ENCODE measurements at regions not wholly inside any gene's neighbourhood (a gene's known extent, or its start where the extent isn't known, plus 50 kb on each side); places are given as distances from the start of the nearest gene placed in this dataset.

GRCh38 chr9:23220171-23220570 is 605.9 kb downstream of the ELAVL2 start:
- no peak for TF ChIP-seq ZNF513 (tag by site-specific recombination; IDR thresholded peaks at IDR 0.05)
- TF ChIP-seq ZNF138 (tag by site-specific recombination; IDR thresholded peaks at IDR 0.05; ENCODE audit: borderline replicate concordance): no peak
- TF ChIP-seq AEBP2 (tag by site-specific recombination; IDR thresholded peaks at IDR 0.05; ENCODE audit: borderline replicate concordance): no peak
- no peak for TF ChIP-seq ZNF16 (tag by site-specific recombination; IDR thresholded peaks at IDR 0.05; ENCODE audit: low read depth)
- no peak for TF ChIP-seq ZNF146 (tag by site-specific recombination; IDR thresholded peaks at IDR 0.05)
- POLR2A ChIA-PET: no interaction called here
- Histone ChIP-seq H3K27ac (ENCODE audit: extremely low read depth, low read depth, low read length) (no peak overlapping the region), H3K9me3 (ENCODE audit: control insufficient read depth, insufficient read depth, low read depth, low read length) (no peaks in the 10 kb centered on the region), H3K36me3 (ENCODE audit: control insufficient read depth in 2 of 2, insufficient read depth in 1 of 2, low read length in 2 of 2) (no peaks in the 10 kb centered on the region), H3K4me1 (ENCODE audit: control insufficient read depth, insufficient read depth, low read length) (no peaks in the 10 kb centered on the region), H3K4me3 (ENCODE audit: low read depth, low read length) (no peak overlapping the region)
- CTCF ChIA-PET: no interaction called here

GRCh38 chr9:23220957-23221356 is 605.1 kb downstream of the ELAVL2 start:
- Histone ChIP-seq H3K27ac (ENCODE audit: extremely low read depth, low read depth, low read length) (no peak overlapping the region), H3K4me1 (ENCODE audit: control insufficient read depth, insufficient read depth, low read length) (no peaks in the 10 kb centered on the region), H3K36me3 (ENCODE audit: control insufficient read depth in 2 of 2, insufficient read depth in 1 of 2, low read length in 2 of 2) (no peaks in the 10 kb centered on the region), H3K9me3 (ENCODE audit: control insufficient read depth, insufficient read depth, low read depth, low read length) (no peaks in the 10 kb centered on the region), H3K4me3 (ENCODE audit: low read depth, low read length) (no peak overlapping the region)
- ChIA-PET POLR2A (interaction anchor here (0.6 kb wide), 1 partner anchor 68 kb away, joined by 3 read pairs; no protein-coding TSS in a partner anchor), CTCF (no interaction called here)
- TF ChIP-seq ZNF785 (tag by site-specific recombination; IDR thresholded peaks at IDR 0.05) (no peak), GLIS1 (tag by site-specific recombination; IDR thresholded peaks at IDR 0.05) (no peak), ZNF670 (tag by site-specific recombination; IDR thresholded peaks at IDR 0.05; ENCODE audit: low read depth) (no peak), ZNF473 (tag by site-specific recombination; IDR thresholded peaks at IDR 0.05) (no peak), ZNF239 (tag by site-specific recombination; IDR thresholded peaks at IDR 0.05) (no peak), ZNF274 (IDR thresholded peaks at IDR 0.05; ENCODE audit: low read length) (no peak), ZNF274 (tag by site-specific recombination; IDR thresholded peaks at IDR 0.05; ENCODE audit: borderline replicate concordance) (no peak), ZSCAN5A (tag by site-specific recombination; IDR thresholded peaks at IDR 0.05) (no peak), ZNF658 (tag by site-specific recombination; IDR thresholded peaks at IDR 0.05) (no peak), ZNF488 (tag by site-specific recombination; IDR thresholded peaks at IDR 0.05) (no peak), ZNF580 (tag by site-specific recombination; IDR thresholded peaks at IDR 0.05) (no peak), ZNF529 (tag by site-specific recombination; IDR thresholded peaks at IDR 0.05; ENCODE audit: insufficient replicate concordance) (no peak), ZNF664 (tag by site-specific recombination; IDR thresholded peaks at IDR 0.05) (no peak), ZNF501 (tag by site-specific recombination; IDR thresholded peaks at IDR 0.05) (no peak), ZNF768 (tag by site-specific recombination; IDR thresholded peaks at IDR 0.05) (no peak), ZBTB10 (tag by site-specific recombination; IDR thresholded peaks at IDR 0.05) (no peak), SP3 (tag by site-specific recombination; IDR thresholded peaks at IDR 0.05) (no peak), ZNF514 (tag by site-specific recombination; IDR thresholded peaks at IDR 0.05) (no peak)
